GM23338 (cell line): ENCODE measurements at regions not wholly inside any gene's neighbourhood (a gene's known extent, or its start where the extent isn't known, plus 50 kb on each side); places are given as distances from the start of the nearest gene placed in this dataset.

Experiments
- ATAC-seq: fragments of 200-7000 bp; cut with Tn5 transposase; 3 replicates; pipeline ENCODE4 v1.9.1; 2020
- DNase-seq: peaks from one replicate; pipeline ENCODE4 v3.0.0-alpha.2; 2015; ENCODE audit warnings: low spot score
- H2AFZ ChIP-seq: fragments of 200-600 bp; sonication (generic); 2 replicates; pipeline ENCODE4 v1.8.0; 2016; ENCODE audit warnings: antibody characterized with exemption, mild to moderate bottlenecking, moderate library complexity
- H3F3A ChIP-seq: fragments of 200-600 bp; sonication (generic); replicated peaks from 2 replicates; pipeline ENCODE4 v1.8.0; 2017; ENCODE audit warnings: antibody characterized with exemption, mixed run types, low read depth
- H3K27ac ChIP-seq: fragments of 200-600 bp; sonication (generic); 2 replicates; pipeline ENCODE4 v1.6.1; 2016; ENCODE audit warnings: low read depth
- H3K27me3 ChIP-seq: fragments of 200-600 bp; sonication (generic); 2 replicates; pipeline ENCODE4 v1.8.0; 2016; ENCODE audit warnings: mild to moderate bottlenecking, mixed run types, moderate library complexity; ENCODE audit not compliant: insufficient read depth
- H3K36me3 ChIP-seq: fragments of 200-600 bp; sonication (generic); 2 replicates; pipeline ENCODE4 v1.8.0; 2016; ENCODE audit warnings: mild to moderate bottlenecking; ENCODE audit not compliant: insufficient read depth
- H3K4me1 ChIP-seq: fragments of 200-600 bp; sonication (generic); 2 replicates; pipeline ENCODE4 v1.8.0; 2016; ENCODE audit warnings: mild to moderate bottlenecking, moderate library complexity; ENCODE audit not compliant: insufficient read depth
- H3K4me2 ChIP-seq: fragments of 200-600 bp; sonication (generic); 2 replicates; pipeline ENCODE4 v1.7.1; 2017; ENCODE audit warnings: mixed run types
- H3K4me3 ChIP-seq: fragments of 200-600 bp; sonication (generic); 2 replicates; pipeline ENCODE4 v1.6.1; 2016; ENCODE audit warnings: mixed run types
- H3K79me2 ChIP-seq: fragments of 200-600 bp; sonication (generic); replicated peaks from 2 replicates; pipeline ENCODE4 v1.8.0; 2017; ENCODE audit warnings: mild to moderate bottlenecking; ENCODE audit not compliant: insufficient read depth
- H3K9me2 ChIP-seq: fragments of 200-600 bp; sonication (generic); 2 replicates; pipeline ENCODE4 v1.8.0; 2017; ENCODE audit not compliant: insufficient read depth
- H4K20me1 ChIP-seq: fragments of 200-600 bp; sonication (generic); replicated peaks from 2 replicates; pipeline ENCODE4 v1.8.0; 2017; ENCODE audit warnings: mild to moderate bottlenecking; ENCODE audit not compliant: insufficient read depth
- H3K27ac Mint-ChIP-seq: 2 replicates; pipeline ENCODE4 v1.8.0; 2020; ENCODE audit warnings: inconsistent platforms, mild to moderate bottlenecking, moderate library complexity, mixed read lengths
- H3K27me3 Mint-ChIP-seq: 3 replicates; pipeline ENCODE4 v1.8.0; 2022; ENCODE audit warnings: low read depth, mild to moderate bottlenecking, moderate library complexity, mixed read lengths, inconsistent platforms; ENCODE audit not compliant: insufficient read depth, poor library complexity
- H3K36me3 Mint-ChIP-seq: 3 replicates; pipeline ENCODE4 v1.8.0; 2021; ENCODE audit warnings: low read depth, mild to moderate bottlenecking, inconsistent platforms, moderate library complexity, mixed read lengths
- H3K4me1 Mint-ChIP-seq: 3 replicates; pipeline ENCODE4 v1.8.0; 2020; ENCODE audit warnings: mild to moderate bottlenecking, inconsistent platforms, mixed read lengths
- H3K4me3 Mint-ChIP-seq: 3 replicates; pipeline ENCODE4 v1.8.0; 2021; ENCODE audit warnings: moderate library complexity, mild to moderate bottlenecking, inconsistent platforms, mixed read lengths
- H3K9me3 Mint-ChIP-seq: 3 replicates; pipeline ENCODE4 v1.8.0; 2020; ENCODE audit warnings: moderate library complexity, mild to moderate bottlenecking, inconsistent platforms, mixed read lengths
- CREB1 ChIP-seq: fragments of 250-450 bp; sonication (Bioruptor Pico); IDR thresholded peaks from 2 replicates; pipeline ENCODE4 v1.5.0; 2020; ENCODE audit warnings: low read depth, mild to moderate bottlenecking, moderate library complexity
- EZH2 ChIP-seq: fragments of 200-600 bp; sonication (generic); IDR thresholded peaks from one replicate; pipeline ENCODE4 v1.8.0; 2017; ENCODE audit warnings: antibody characterized with exemption, mild to moderate bottlenecking, low read depth; ENCODE audit not compliant: unreplicated experiment
- EZH2phosphoT487 ChIP-seq: fragments of 200-600 bp; sonication (generic); IDR thresholded peaks from one replicate; pipeline ENCODE4 v1.8.1; 2018; ENCODE audit warnings: antibody characterized with exemption; ENCODE audit not compliant: unreplicated experiment
- JUNB ChIP-seq: IDR thresholded peaks from one replicate; pipeline ENCODE4 v1.6.1; 2016; ENCODE audit warnings: antibody characterized with exemption; ENCODE audit not compliant: unreplicated experiment
- NANOG ChIP-seq: IDR thresholded peaks from 2 replicates; pipeline ENCODE4 v1.6.1; 2016; ENCODE audit warnings: antibody characterized with exemption, borderline replicate concordance
- POLR2AphosphoS5 ChIP-seq: IDR thresholded peaks from 2 replicates; pipeline ENCODE4 v1.6.1; 2016; ENCODE audit warnings: antibody characterized with exemption, low read depth
- STAT1 ChIP-seq: IDR thresholded peaks from one replicate; pipeline ENCODE4 v1.6.1; 2016; ENCODE audit warnings: antibody characterized with exemption; ENCODE audit not compliant: unreplicated experiment
- ZNF114 ChIP-seq: fragments of 250-450 bp; sonication (Bioruptor Pico); IDR thresholded peaks from 2 replicates; pipeline ENCODE4 v1.5.0; 2020; ENCODE audit warnings: mild to moderate bottlenecking, moderate library complexity
- ZNF331 ChIP-seq: fragments of 250-450 bp; sonication (Bioruptor Pico); IDR thresholded peaks from 2 replicates; pipeline ENCODE4 v1.5.0; 2020; ENCODE audit warnings: low read depth, mild to moderate bottlenecking, moderate library complexity
- TF ChIP-seq, protein P1 (sequence below): IDR thresholded peaks from 2 replicates; pipeline ENCODE4 v1.6.1; 2016; ENCODE audit warnings: antibody characterized with exemption
- TF ChIP-seq, protein P2 (sequence below): IDR thresholded peaks from one replicate; pipeline ENCODE4 v1.6.1; 2018; ENCODE audit warnings: antibody characterized with exemption; ENCODE audit not compliant: unreplicated experiment
- TF ChIP-seq, protein P3 (sequence below), 2 experiments: fragments of 200-600 bp in 1 of 2; sonication (generic) in 1 of 2; conservative IDR thresholded peaks; 2 replicates each; pipeline versions ENCODE4 v1.5.1 to v1.6.1; 2016 to 2017; ENCODE audit warnings: antibody characterized with exemption in 2 of 2, low read depth in 2 of 2, mild to moderate bottlenecking in 2 of 2, moderate library complexity in 1 of 2
- TF ChIP-seq, protein P4 (sequence below): fragments of 250-450 bp; sonication (Bioruptor Pico); IDR thresholded peaks from 2 replicates; pipeline ENCODE4 v1.5.0; 2020; ENCODE audit warnings: mild to moderate bottlenecking, moderate library complexity

DNA sequence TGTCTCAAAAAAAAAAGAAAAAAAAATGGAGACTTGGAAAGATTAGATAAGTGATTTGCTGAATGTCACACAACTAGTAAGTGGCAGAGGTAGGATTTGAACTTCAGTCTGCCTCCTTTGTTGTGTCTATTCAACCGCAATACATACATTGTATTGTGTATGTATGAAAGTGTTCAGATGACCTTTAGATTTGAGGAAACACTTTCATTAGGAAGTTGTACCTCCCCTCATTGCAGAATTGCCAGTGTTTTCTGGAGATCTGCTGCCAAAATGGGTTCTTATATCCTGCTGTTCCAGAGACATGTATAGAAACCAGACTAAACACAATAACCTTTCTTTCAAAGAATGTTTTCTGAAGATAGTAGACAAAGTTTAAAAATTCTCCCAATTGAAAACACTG lies 247.4 kb upstream of the TBL1XR1 start:
- no peak for ATAC-seq
- Mint-ChIP-seq H3K9me3 (no peaks in the 10 kb centered on the region), H3K4me3 (no peak overlapping the region), H3K4me1 (no peaks in the 10 kb centered on the region; the same call in 1 of the 3 replicates), H3K36me3 (no peaks in the 10 kb centered on the region), H3K27ac (no peak overlapping the region), H3K27me3 (no peaks in the 10 kb centered on the region)
- Histone ChIP-seq H3F3A (no peaks in the 10 kb centered on the region), H3K4me3 (no peak overlapping the region), H3K27ac (no peak overlapping the region), H3K9me2 (0 out of 2 replicates have a peak, but pooled peaks cover 6% of the 10 kb centered on the region), H4K20me1 (no peaks in the 10 kb centered on the region), H3K36me3 (no peaks in the 10 kb centered on the region), H2AFZ (no peak overlapping the region), H3K79me2 (no peaks in the 10 kb centered on the region), H3K27me3 (no peaks in the 10 kb centered on the region), H3K4me2 (no peak overlapping the region), H3K4me1 (no peaks in the 10 kb centered on the region)
- DNase-seq = no peak
- TF ChIP-seq CREB1 (CRISPR knock-in tag) (no peak), NANOG (no peak), JUNB (no peak), ZNF114 (CRISPR knock-in tag) (no peak), STAT1 (no peak), POLR2AphosphoS5 (no peak), EZH2 (no peak), EZH2phosphoT487 (no peak), ZNF331 (CRISPR knock-in tag) (no peak)
- TF ChIP-seq, protein P1, sequence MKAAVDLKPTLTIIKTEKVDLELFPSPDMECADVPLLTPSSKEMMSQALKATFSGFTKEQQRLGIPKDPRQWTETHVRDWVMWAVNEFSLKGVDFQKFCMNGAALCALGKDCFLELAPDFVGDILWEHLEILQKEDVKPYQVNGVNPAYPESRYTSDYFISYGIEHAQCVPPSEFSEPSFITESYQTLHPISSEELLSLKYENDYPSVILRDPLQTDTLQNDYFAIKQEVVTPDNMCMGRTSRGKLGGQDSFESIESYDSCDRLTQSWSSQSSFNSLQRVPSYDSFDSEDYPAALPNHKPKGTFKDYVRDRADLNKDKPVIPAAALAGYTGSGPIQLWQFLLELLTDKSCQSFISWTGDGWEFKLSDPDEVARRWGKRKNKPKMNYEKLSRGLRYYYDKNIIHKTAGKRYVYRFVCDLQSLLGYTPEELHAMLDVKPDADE = no peak
- TF ChIP-seq, protein P2, sequence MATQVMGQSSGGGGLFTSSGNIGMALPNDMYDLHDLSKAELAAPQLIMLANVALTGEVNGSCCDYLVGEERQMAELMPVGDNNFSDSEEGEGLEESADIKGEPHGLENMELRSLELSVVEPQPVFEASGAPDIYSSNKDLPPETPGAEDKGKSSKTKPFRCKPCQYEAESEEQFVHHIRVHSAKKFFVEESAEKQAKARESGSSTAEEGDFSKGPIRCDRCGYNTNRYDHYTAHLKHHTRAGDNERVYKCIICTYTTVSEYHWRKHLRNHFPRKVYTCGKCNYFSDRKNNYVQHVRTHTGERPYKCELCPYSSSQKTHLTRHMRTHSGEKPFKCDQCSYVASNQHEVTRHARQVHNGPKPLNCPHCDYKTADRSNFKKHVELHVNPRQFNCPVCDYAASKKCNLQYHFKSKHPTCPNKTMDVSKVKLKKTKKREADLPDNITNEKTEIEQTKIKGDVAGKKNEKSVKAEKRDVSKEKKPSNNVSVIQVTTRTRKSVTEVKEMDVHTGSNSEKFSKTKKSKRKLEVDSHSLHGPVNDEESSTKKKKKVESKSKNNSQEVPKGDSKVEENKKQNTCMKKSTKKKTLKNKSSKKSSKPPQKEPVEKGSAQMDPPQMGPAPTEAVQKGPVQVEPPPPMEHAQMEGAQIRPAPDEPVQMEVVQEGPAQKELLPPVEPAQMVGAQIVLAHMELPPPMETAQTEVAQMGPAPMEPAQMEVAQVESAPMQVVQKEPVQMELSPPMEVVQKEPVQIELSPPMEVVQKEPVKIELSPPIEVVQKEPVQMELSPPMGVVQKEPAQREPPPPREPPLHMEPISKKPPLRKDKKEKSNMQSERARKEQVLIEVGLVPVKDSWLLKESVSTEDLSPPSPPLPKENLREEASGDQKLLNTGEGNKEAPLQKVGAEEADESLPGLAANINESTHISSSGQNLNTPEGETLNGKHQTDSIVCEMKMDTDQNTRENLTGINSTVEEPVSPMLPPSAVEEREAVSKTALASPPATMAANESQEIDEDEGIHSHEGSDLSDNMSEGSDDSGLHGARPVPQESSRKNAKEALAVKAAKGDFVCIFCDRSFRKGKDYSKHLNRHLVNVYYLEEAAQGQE = no peak
- TF ChIP-seq, protein P3, sequence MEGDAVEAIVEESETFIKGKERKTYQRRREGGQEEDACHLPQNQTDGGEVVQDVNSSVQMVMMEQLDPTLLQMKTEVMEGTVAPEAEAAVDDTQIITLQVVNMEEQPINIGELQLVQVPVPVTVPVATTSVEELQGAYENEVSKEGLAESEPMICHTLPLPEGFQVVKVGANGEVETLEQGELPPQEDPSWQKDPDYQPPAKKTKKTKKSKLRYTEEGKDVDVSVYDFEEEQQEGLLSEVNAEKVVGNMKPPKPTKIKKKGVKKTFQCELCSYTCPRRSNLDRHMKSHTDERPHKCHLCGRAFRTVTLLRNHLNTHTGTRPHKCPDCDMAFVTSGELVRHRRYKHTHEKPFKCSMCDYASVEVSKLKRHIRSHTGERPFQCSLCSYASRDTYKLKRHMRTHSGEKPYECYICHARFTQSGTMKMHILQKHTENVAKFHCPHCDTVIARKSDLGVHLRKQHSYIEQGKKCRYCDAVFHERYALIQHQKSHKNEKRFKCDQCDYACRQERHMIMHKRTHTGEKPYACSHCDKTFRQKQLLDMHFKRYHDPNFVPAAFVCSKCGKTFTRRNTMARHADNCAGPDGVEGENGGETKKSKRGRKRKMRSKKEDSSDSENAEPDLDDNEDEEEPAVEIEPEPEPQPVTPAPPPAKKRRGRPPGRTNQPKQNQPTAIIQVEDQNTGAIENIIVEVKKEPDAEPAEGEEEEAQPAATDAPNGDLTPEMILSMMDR (conservative IDR thresholded peaks at IDR 0.05; ENCODE audit: low read depth in 2 of 2) = no peak
- TF ChIP-seq, protein P4, sequence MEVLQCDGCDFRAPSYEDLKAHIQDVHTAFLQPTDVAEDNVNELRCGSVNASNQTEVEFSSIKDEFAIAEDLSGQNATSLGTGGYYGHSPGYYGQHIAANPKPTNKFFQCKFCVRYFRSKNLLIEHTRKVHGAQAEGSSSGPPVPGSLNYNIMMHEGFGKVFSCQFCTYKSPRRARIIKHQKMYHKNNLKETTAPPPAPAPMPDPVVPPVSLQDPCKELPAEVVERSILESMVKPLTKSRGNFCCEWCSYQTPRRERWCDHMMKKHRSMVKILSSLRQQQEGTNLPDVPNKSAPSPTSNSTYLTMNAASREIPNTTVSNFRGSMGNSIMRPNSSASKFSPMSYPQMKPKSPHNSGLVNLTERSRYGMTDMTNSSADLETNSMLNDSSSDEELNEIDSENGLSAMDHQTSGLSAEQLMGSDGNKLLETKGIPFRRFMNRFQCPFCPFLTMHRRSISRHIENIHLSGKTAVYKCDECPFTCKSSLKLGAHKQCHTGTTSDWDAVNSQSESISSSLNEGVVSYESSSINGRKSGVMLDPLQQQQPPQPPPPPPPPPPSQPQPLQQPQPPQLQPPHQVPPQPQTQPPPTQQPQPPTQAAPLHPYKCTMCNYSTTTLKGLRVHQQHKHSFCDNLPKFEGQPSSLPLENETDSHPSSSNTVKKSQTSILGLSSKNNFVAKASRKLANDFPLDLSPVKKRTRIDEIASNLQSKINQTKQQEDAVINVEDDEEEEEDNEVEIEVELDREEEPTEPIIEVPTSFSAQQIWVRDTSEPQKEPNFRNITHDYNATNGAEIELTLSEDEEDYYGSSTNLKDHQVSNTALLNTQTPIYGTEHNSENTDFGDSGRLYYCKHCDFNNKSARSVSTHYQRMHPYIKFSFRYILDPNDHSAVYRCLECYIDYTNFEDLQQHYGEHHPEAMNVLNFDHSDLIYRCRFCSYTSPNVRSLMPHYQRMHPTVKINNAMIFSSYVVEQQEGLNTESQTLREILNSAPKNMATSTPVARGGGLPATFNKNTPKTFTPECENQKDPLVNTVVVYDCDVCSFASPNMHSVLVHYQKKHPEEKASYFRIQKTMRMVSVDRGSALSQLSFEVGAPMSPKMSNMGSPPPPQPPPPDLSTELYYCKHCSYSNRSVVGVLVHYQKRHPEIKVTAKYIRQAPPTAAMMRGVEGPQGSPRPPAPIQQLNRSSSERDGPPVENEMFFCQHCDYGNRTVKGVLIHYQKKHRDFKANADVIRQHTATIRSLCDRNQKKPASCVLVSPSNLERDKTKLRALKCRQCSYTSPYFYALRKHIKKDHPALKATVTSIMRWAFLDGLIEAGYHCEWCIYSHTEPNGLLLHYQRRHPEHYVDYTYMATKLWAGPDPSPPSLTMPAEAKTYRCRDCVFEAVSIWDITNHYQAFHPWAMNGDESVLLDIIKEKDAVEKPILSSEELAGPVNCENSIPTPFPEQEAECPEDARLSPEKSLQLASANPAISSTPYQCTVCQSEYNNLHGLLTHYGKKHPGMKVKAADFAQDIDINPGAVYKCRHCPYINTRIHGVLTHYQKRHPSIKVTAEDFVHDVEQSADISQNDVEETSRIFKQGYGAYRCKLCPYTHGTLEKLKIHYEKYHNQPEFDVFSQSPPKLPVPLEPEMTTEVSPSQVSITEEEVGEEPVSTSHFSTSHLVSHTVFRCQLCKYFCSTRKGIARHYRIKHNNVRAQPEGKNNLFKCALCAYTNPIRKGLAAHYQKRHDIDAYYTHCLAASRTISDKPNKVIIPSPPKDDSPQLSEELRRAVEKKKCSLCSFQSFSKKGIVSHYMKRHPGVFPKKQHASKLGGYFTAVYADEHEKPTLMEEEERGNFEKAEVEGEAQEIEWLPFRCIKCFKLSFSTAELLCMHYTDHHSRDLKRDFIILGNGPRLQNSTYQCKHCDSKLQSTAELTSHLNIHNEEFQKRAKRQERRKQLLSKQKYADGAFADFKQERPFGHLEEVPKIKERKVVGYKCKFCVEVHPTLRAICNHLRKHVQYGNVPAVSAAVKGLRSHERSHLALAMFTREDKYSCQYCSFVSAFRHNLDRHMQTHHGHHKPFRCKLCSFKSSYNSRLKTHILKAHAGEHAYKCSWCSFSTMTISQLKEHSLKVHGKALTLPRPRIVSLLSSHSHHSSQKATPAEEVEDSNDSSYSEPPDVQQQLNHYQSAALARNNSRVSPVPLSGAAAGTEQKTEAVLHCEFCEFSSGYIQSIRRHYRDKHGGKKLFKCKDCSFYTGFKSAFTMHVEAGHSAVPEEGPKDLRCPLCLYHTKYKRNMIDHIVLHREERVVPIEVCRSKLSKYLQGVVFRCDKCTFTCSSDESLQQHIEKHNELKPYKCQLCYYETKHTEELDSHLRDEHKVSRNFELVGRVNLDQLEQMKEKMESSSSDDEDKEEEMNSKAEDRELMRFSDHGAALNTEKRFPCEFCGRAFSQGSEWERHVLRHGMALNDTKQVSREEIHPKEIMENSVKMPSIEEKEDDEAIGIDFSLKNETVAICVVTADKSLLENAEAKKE (CRISPR knock-in tag) = no peak
